ENCODE measurements at regions not wholly inside any gene's neighbourhood (a gene's known extent, or its start where the extent isn't known, plus 50 kb on each side); places are given as distances from the start of the nearest gene placed in this dataset.

DNA sequence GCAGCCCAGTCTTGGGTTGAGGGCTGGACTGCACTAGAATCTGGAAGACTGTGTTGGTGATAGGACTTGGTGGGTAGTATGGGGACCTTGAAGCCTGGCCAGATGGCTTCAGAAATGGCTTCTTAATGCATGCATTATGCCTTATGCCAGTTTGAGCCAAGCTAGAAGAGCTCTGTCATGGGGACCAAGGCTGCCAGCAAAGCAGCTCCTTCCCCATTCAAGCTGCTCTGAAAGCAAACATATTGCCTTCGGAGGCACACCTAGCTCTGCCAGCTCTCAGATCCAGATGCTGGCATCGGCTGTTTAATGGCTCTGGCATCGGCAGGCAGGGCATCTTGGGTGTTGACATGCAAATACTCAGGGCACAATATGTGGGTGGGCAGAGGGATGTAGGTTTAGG is 59.0 kb upstream of the IGFBP5 start:
- TF ChIP-seq POLR2A (IDR thresholded peaks at IDR 0.05; ENCODE audit: low read length) (no peak), CTCF (IDR thresholded peaks at IDR 0.05) (no peak), MAZ (IDR thresholded peaks at IDR 0.05; ENCODE audit: borderline replicate concordance, low read depth, low read length) (no peak), FOSB (CRISPR knock-in tag; IDR thresholded peaks at IDR 0.05) (no peak), RAD21 (conservative IDR thresholded peaks at IDR 0.05 in 1 of 2, IDR thresholded peaks at IDR 0.05 in 1 of 2) (no peak), RCOR1 (IDR thresholded peaks at IDR 0.05; ENCODE audit: low read depth, low read length) (no peak)
